ENCODE measurements at regions not wholly inside any gene's neighbourhood (a gene's known extent, or its start where the extent isn't known, plus 50 kb on each side); places are given as distances from the start of the nearest gene placed in this dataset.

DNA sequence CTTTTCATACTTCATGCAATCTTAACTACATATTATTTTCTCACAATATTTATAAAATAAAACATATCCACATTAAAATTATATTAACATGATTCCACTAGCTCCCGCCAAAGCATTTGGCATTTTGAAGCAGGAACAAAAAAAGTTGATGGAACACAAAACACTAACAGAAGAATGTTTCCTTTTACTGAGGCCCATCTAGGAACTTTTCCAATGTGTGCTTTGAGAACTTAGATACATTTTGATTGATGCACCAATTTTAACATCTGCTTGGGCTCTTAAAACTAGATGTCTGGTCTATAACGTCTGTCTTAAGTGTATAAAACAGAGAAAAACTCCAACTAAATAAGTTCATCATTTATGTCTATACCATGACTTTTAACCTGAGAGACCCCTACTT lies 1214.8 kb downstream of the SORCS1 start:
- Mint-ChIP-seq H3K36me3 (no peaks in the 10 kb centered on the region), H3K4me1 (peaks cover 23% of the 10 kb centered on the region), H3K27ac (no peak overlapping the region), H3K9me3 (no peaks in the 10 kb centered on the region), H3K27me3 (ENCODE audit: low read depth) (no peaks in the 10 kb centered on the region), H3K4me3 (no peak overlapping the region)
- DNase-seq (ENCODE audit: low spot score) (no peak), ATAC-seq (no peak)
- CTCF ChIA-PET: interaction anchor here (0.7 to 3.5 kb wide), 8 partner anchors 23 to 240 kb away, joined by 3 to 36 read pairs (median 4); no protein-coding TSS in a partner anchor
- POLR2A ChIA-PET: no interaction called here
- TF ChIP-seq EMX1 (CRISPR knock-in tag; IDR thresholded peaks at IDR 0.05): no peak
- no peak for TF ChIP-seq ELF4 (CRISPR knock-in tag; IDR thresholded peaks at IDR 0.05; ENCODE audit: low read depth)
- TF ChIP-seq, protein P1, sequence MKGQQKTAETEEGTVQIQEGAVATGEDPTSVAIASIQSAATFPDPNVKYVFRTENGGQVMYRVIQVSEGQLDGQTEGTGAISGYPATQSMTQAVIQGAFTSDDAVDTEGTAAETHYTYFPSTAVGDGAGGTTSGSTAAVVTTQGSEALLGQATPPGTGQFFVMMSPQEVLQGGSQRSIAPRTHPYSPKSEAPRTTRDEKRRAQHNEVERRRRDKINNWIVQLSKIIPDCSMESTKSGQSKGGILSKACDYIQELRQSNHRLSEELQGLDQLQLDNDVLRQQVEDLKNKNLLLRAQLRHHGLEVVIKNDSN (CRISPR knock-in tag; IDR thresholded peaks at IDR 0.05): no peak
- TF ChIP-seq, protein P2, sequence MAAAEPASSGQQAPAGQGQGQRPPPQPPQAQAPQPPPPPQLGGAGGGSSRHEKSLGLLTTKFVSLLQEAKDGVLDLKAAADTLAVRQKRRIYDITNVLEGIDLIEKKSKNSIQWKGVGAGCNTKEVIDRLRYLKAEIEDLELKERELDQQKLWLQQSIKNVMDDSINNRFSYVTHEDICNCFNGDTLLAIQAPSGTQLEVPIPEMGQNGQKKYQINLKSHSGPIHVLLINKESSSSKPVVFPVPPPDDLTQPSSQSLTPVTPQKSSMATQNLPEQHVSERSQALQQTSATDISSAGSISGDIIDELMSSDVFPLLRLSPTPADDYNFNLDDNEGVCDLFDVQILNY (CRISPR knock-in tag; IDR thresholded peaks at IDR 0.05): no peak
- no peak for TF ChIP-seq SP1 (CRISPR knock-in tag; conservative IDR thresholded peaks at IDR 0.05)
- TF ChIP-seq, protein P3, sequence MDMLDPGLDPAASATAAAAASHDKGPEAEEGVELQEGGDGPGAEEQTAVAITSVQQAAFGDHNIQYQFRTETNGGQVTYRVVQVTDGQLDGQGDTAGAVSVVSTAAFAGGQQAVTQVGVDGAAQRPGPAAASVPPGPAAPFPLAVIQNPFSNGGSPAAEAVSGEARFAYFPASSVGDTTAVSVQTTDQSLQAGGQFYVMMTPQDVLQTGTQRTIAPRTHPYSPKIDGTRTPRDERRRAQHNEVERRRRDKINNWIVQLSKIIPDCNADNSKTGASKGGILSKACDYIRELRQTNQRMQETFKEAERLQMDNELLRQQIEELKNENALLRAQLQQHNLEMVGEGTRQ (CRISPR knock-in tag; IDR thresholded peaks at IDR 0.05): no peak
- no peak for TF ChIP-seq ATF1 (CRISPR knock-in tag; IDR thresholded peaks at IDR 0.05)
- no peak for TF ChIP-seq ZNF416 (CRISPR knock-in tag; IDR thresholded peaks at IDR 0.05)
- TF ChIP-seq ZNF281 (CRISPR knock-in tag; IDR thresholded peaks at IDR 0.05): no peak
- TF ChIP-seq, protein P4, sequence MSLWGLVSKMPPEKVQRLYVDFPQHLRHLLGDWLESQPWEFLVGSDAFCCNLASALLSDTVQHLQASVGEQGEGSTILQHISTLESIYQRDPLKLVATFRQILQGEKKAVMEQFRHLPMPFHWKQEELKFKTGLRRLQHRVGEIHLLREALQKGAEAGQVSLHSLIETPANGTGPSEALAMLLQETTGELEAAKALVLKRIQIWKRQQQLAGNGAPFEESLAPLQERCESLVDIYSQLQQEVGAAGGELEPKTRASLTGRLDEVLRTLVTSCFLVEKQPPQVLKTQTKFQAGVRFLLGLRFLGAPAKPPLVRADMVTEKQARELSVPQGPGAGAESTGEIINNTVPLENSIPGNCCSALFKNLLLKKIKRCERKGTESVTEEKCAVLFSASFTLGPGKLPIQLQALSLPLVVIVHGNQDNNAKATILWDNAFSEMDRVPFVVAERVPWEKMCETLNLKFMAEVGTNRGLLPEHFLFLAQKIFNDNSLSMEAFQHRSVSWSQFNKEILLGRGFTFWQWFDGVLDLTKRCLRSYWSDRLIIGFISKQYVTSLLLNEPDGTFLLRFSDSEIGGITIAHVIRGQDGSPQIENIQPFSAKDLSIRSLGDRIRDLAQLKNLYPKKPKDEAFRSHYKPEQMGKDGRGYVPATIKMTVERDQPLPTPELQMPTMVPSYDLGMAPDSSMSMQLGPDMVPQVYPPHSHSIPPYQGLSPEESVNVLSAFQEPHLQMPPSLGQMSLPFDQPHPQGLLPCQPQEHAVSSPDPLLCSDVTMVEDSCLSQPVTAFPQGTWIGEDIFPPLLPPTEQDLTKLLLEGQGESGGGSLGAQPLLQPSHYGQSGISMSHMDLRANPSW (CRISPR knock-in tag; conservative IDR thresholded peaks at IDR 0.05; ENCODE audit: low read depth): no peak
- no peak for TF ChIP-seq FOXJ3 (CRISPR knock-in tag; IDR thresholded peaks at IDR 0.05; ENCODE audit: borderline replicate concordance)
- no peak for TF ChIP-seq FOXP1 (CRISPR knock-in tag; IDR thresholded peaks at IDR 0.05; ENCODE audit: borderline replicate concordance)
- TF ChIP-seq, protein P5, sequence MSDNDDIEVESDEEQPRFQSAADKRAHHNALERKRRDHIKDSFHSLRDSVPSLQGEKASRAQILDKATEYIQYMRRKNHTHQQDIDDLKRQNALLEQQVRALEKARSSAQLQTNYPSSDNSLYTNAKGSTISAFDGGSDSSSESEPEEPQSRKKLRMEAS (CRISPR knock-in tag; IDR thresholded peaks at IDR 0.05): no peak

DNA sequence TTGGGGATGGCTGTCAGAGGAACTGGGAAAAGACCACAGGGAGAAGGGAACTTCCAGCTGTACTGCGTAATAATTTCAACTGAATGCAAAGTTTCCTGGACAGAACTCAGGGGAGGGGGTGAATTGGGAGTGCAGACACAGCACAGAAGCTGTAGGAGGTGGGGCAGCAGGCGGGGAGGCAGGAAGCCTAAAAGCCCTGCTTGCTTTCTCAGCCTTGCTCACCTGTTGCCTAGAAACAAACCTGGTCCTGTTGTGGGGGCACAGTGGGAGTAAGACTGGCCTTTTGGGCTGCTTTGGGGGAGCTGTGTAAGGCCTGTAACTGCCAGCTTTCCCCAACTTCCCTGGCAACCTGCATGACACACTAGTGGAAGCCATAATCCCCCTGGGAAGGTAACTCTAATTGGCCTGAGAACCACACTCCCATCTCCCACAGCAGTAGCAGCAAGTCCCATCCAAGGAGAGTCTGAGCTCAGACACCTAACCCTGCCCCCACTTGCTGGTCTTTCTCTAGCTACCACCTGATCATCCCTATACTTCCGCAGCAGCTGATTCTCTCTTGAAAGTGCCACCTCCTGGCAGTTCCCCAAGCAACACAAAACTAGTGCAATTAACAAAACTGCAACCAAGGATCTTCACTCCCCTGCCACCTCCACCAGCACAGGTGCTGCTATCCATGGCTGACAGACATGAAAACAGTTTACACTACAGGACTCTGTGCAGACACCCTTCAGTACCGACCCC lies 1239.3 kb downstream of the SORCS1 start:
- Mint-ChIP-seq H3K27ac (no peak overlapping the region), H3K9me3 (peaks cover 22% of the 10 kb centered on the region), H3K4me3 (no peak overlapping the region), H3K36me3 (peaks cover 12% of the 10 kb centered on the region), H3K4me1 (peaks cover 10% of the 10 kb centered on the region), H3K27me3 (ENCODE audit: low read depth) (no peaks in the 10 kb centered on the region)
- no peak for TF ChIP-seq NFYB (CRISPR knock-in tag; conservative IDR thresholded peaks at IDR 0.05; ENCODE audit: low read depth)
- TF ChIP-seq, protein P3 (CRISPR knock-in tag; IDR thresholded peaks at IDR 0.05): peak; percentile 39; the same call in 1 of the 2 replicates
- TF ChIP-seq, protein P6, sequence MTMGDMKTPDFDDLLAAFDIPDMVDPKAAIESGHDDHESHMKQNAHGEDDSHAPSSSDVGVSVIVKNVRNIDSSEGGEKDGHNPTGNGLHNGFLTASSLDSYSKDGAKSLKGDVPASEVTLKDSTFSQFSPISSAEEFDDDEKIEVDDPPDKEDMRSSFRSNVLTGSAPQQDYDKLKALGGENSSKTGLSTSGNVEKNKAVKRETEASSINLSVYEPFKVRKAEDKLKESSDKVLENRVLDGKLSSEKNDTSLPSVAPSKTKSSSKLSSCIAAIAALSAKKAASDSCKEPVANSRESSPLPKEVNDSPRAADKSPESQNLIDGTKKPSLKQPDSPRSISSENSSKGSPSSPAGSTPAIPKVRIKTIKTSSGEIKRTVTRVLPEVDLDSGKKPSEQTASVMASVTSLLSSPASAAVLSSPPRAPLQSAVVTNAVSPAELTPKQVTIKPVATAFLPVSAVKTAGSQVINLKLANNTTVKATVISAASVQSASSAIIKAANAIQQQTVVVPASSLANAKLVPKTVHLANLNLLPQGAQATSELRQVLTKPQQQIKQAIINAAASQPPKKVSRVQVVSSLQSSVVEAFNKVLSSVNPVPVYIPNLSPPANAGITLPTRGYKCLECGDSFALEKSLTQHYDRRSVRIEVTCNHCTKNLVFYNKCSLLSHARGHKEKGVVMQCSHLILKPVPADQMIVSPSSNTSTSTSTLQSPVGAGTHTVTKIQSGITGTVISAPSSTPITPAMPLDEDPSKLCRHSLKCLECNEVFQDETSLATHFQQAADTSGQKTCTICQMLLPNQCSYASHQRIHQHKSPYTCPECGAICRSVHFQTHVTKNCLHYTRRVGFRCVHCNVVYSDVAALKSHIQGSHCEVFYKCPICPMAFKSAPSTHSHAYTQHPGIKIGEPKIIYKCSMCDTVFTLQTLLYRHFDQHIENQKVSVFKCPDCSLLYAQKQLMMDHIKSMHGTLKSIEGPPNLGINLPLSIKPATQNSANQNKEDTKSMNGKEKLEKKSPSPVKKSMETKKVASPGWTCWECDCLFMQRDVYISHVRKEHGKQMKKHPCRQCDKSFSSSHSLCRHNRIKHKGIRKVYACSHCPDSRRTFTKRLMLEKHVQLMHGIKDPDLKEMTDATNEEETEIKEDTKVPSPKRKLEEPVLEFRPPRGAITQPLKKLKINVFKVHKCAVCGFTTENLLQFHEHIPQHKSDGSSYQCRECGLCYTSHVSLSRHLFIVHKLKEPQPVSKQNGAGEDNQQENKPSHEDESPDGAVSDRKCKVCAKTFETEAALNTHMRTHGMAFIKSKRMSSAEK (CRISPR knock-in tag; IDR thresholded peaks at IDR 0.05; ENCODE audit: borderline replicate concordance): peak; percentile 39; the same call in 1 of the 2 replicates
- ATAC-seq (peak; percentile 96), DNase-seq (ENCODE audit: low spot score) (peak; percentile 13)
- ChIA-PET POLR2A (no interaction called here), CTCF (interaction anchor here (0.6 to 1.3 kb wide), 5 partner anchors 24 to 1157 kb away, joined by 3 to 4 read pairs (median 3); no protein-coding TSS in a partner anchor)
